22Rv1 (cell line): ENCODE measurements at regions not wholly inside any gene's neighbourhood (a gene's known extent, or its start where the extent isn't known, plus 50 kb on each side); places are given as distances from the start of the nearest gene placed in this dataset.

Experiments
- H3K27ac ChIP-seq: fragments of 450-650 bp; 2 replicates; pipeline ENCODE4 v1.5.1; 2017
- CTCF ChIP-seq: fragments of 450-650 bp; IDR thresholded peaks from 2 replicates; pipeline ENCODE4 v1.5.1; 2017; ENCODE audit warnings: mild to moderate bottlenecking
- ZFX ChIP-seq: fragments of 450-650 bp; IDR thresholded peaks from 2 replicates; pipeline ENCODE4 v1.6.1; 2017; ENCODE audit warnings: antibody characterized with exemption, borderline replicate concordance

- no peak for TF ChIP-seq CTCF
- TF ChIP-seq ZFX, result no peak
- H3K27ac ChIP-seq, result no peak overlapping the region
These were observed 111.8 kb downstream of the SLC25A47 start for GRCh38 chr14:100434911-100435438.

GRCh38 chr14:100435459-100435858 lies 112.3 kb downstream of the SLC25A47 start:
- no peak overlapping the region for H3K27ac ChIP-seq
- TF ChIP-seq CTCF (no peak), ZFX (no peak)

- no peak overlapping the region for H3K27ac ChIP-seq
These were observed 113.7 kb downstream of the SLC25A47 start for GRCh38 chr14:100436745-100437406.

GRCh38 chr14:100438271-100438670 lies 115.1 kb downstream of the SLC25A47 start:
- 0 out of 2 replicates have a peak overlapping the region, but pooled peaks have one; percentile 46 for H3K27ac ChIP-seq
- TF ChIP-seq CTCF (no peak), ZFX (no peak)

More at GRCh38 chr14:100436745-100437406, 113.7 kb downstream of the SLC25A47 start:
- TF ChIP-seq ZFX (no peak), CTCF (no peak)

- H3K27ac ChIP-seq, result peak overlapping the region; percentile 46
These were observed 115.8 kb downstream of the SLC25A47 start for GRCh38 chr14:100438678-100439592.

GRCh38 chr14:100439781-100440180 lies 116.6 kb downstream of the SLC25A47 start:
- TF ChIP-seq ZFX, result no peak
- peak overlapping the region; percentile 46 for H3K27ac ChIP-seq

More at GRCh38 chr14:100438678-100439592, 115.8 kb downstream of the SLC25A47 start:
- TF ChIP-seq ZFX (no peak), CTCF (no peak)

- TF ChIP-seq ZFX (no peak), CTCF (peak; percentile 42)
- no peak overlapping the region for H3K27ac ChIP-seq
These were observed 117.1 kb downstream of the SLC25A47 start for GRCh38 chr14:100440207-100440631.
